Caco-2 (cell line): ENCODE measurements at regions not wholly inside any gene's neighbourhood (a gene's known extent, or its start where the extent isn't known, plus 50 kb on each side); places are given as distances from the start of the nearest gene placed in this dataset.

Source experiments
- BruUV-seq: library from RNA; stranded (reverse); fragments of 400-500 nt; replicated peaks from 2 replicates; lab custom pipeline; 2021; lab: Mats Ljungman, UMichigan
- CTCF ChIA-PET: fragments of 300-600 bp; sonication (Branson Sonifier 250); formaldehyde crosslinking; loops from one replicate; lab custom pipeline; 2022; ENCODE audit warnings: antibody characterized with exemption; lab: Charles Lee
- POLR2A ChIA-PET: fragments of 300-600 bp; sonication (Branson Sonifier 250); formaldehyde crosslinking; loops from one replicate; lab custom pipeline; 2022; ENCODE audit warnings: antibody characterized with exemption; lab: Charles Lee
- DNase-seq, 2 experiments: peaks; one replicate each; pipeline versions ENCODE4 v3.0.0 to v3.0.0-alpha.2; 2020 to 2022
- H3K27me3 ChIP-seq: replicated peaks from 2 replicates; pipeline ENCODE4 v1.6.0; 2011; ENCODE audit warnings: low read length; ENCODE audit not compliant: control insufficient read depth, insufficient read depth
- H3K36me3 ChIP-seq: 2 replicates; pipeline ENCODE4 v1.5.1; 2011; ENCODE audit warnings: low read length; ENCODE audit not compliant: control insufficient read depth, insufficient read depth
- H3K4me1 ChIP-seq: fragments of 250-450 bp; sonication (Bioruptor Pico); 2 replicates; pipeline ENCODE4 v1.5.1; 2020; ENCODE audit warnings: mild to moderate bottlenecking
- H3K4me3 ChIP-seq: 2 replicates; pipeline ENCODE4 v1.5.1; 2011; ENCODE audit warnings: low read depth, mild to moderate bottlenecking, control low read depth, low read length
- H3K9me3 ChIP-seq: fragments of 250-450 bp; sonication (Bioruptor Pico); 2 replicates; pipeline ENCODE4 v1.5.1; 2020; ENCODE audit warnings: mild to moderate bottlenecking, moderate library complexity
- H3K27ac Mint-ChIP-seq: one replicate; pipeline ENCODE4 v1.8.0; 2022; ENCODE audit warnings: mixed read lengths; ENCODE audit not compliant: unreplicated experiment
- H3K27me3 Mint-ChIP-seq: one replicate; pipeline ENCODE4 v1.8.0; 2022; ENCODE audit warnings: mixed read lengths; ENCODE audit not compliant: insufficient read depth, unreplicated experiment
- H3K36me3 Mint-ChIP-seq: one replicate; pipeline ENCODE4 v1.8.0; 2022; ENCODE audit warnings: mild to moderate bottlenecking, mixed read lengths; ENCODE audit not compliant: insufficient read depth, unreplicated experiment
- H3K4me1 Mint-ChIP-seq: one replicate; pipeline ENCODE4 v1.8.0; 2022; ENCODE audit warnings: low read depth, mixed read lengths; ENCODE audit not compliant: unreplicated experiment
- H3K4me3 Mint-ChIP-seq: one replicate; pipeline ENCODE4 v1.8.0; 2022; ENCODE audit warnings: mild to moderate bottlenecking, moderate library complexity, mixed read lengths; ENCODE audit not compliant: unreplicated experiment
- H3K9me3 Mint-ChIP-seq: one replicate; pipeline ENCODE4 v1.8.0; 2022; ENCODE audit warnings: mixed read lengths; ENCODE audit not compliant: unreplicated experiment
- CTCF ChIP-seq, 2 experiments: fragments of 200-600 bp in 1 of 2; IDR thresholded peaks; 1 replicate in 1 of 2; 2 replicates in 1 of 2; pipeline versions ENCODE4 v1.5.1 to v1.8.0; 2011 to 2022; ENCODE audit warnings: antibody characterized with exemption in 1 of 2, control low read depth in 1 of 2, inconsistent platforms in 1 of 2, low read depth in 1 of 2, low read length in 1 of 2, mild to moderate bottlenecking in 1 of 2, moderate library complexity in 1 of 2; ENCODE audit not compliant: insufficient read depth in 1 of 2, severe bottlenecking in 1 of 2, unreplicated experiment in 1 of 2
- intact Hi-C: fragments of 100-400 bp; cut with micrococcal nuclease; formaldehyde crosslinking; loops from one replicate; pipeline ENCODE4 v1.10.0; 2022; ENCODE audit not compliant: unreplicated experiment

GRCh38 chr21:24941316-24942185, 665.7 kb downstream of the MRPL39 start:
- no peak for DNase-seq
- ChIA-PET POLR2A (no interaction called here), CTCF (no interaction called here)
- Mint-ChIP-seq H3K4me3 (no peak overlapping the region), H3K4me1 (no peaks in the 10 kb centered on the region), H3K36me3 (no peaks in the 10 kb centered on the region), H3K9me3 (no peaks in the 10 kb centered on the region), H3K27ac (no peak overlapping the region), H3K27me3 (peaks cover 5% of the 10 kb centered on the region)
- no peaks in the 10 kb centered on the region for H3K36me3 ChIP-seq
- H3K4me1 ChIP-seq, result no peaks in the 10 kb centered on the region
- no peak for TF ChIP-seq CTCF (IDR thresholded peaks at IDR 0.05; ENCODE audit: insufficient read depth in 1 of 2, low read depth in 1 of 2, low read length in 1 of 2, severe bottlenecking in 1 of 2, unreplicated experiment in 1 of 2)
- BruUV-seq, result no TSS peak
- H3K9me3 ChIP-seq, result no peaks in the 10 kb centered on the region
- intact Hi-C loops, result no loop called here
- H3K4me3 ChIP-seq, result no peak overlapping the region
- H3K27me3 ChIP-seq, result no peaks in the 10 kb centered on the region

GRCh38 chr21:24939291-24939690, 668.0 kb downstream of the MRPL39 start:
- Mint-ChIP-seq H3K9me3 (no peaks in the 10 kb centered on the region), H3K4me1 (no peaks in the 10 kb centered on the region), H3K27me3 (peaks cover 2% of the 10 kb centered on the region), H3K27ac (no peak overlapping the region), H3K4me3 (no peak overlapping the region), H3K36me3 (no peaks in the 10 kb centered on the region)
- intact Hi-C loops, result no loop called here
- Histone ChIP-seq H3K4me3 (no peak overlapping the region), H3K4me1 (no peaks in the 10 kb centered on the region), H3K27me3 (no peaks in the 10 kb centered on the region), H3K9me3 (no peaks in the 10 kb centered on the region), H3K36me3 (no peaks in the 10 kb centered on the region)
- CTCF ChIA-PET, result no interaction called here
- BruUV-seq, result no TSS peak
- POLR2A ChIA-PET, result no interaction called here
- no peak for TF ChIP-seq CTCF (IDR thresholded peaks at IDR 0.05; ENCODE audit: insufficient read depth in 1 of 2, low read depth in 1 of 2, low read length in 1 of 2, severe bottlenecking in 1 of 2, unreplicated experiment in 1 of 2)
- DNase-seq, result no peak

GRCh38 chr21:24938573-24938972, 668.7 kb downstream of the MRPL39 start:
- intact Hi-C loops, result no loop called here
- Mint-ChIP-seq H3K9me3 (no peaks in the 10 kb centered on the region), H3K4me3 (no peak overlapping the region), H3K4me1 (no peaks in the 10 kb centered on the region), H3K36me3 (no peaks in the 10 kb centered on the region), H3K27me3 (peaks cover 2% of the 10 kb centered on the region), H3K27ac (no peak overlapping the region)
- no peak for DNase-seq
- Histone ChIP-seq H3K9me3 (no peaks in the 10 kb centered on the region), H3K36me3 (no peaks in the 10 kb centered on the region), H3K4me3 (no peak overlapping the region), H3K27me3 (no peaks in the 10 kb centered on the region), H3K4me1 (no peaks in the 10 kb centered on the region)
- POLR2A ChIA-PET, result no interaction called here
- no TSS peak for BruUV-seq
- no peak for TF ChIP-seq CTCF (IDR thresholded peaks at IDR 0.05; ENCODE audit: insufficient read depth in 1 of 2, low read depth in 1 of 2, low read length in 1 of 2, severe bottlenecking in 1 of 2, unreplicated experiment in 1 of 2)
- CTCF ChIA-PET, result no interaction called here
